Glomerular endothelial cell (primary cell): ENCODE measurements at regions not wholly inside any gene's neighbourhood (a gene's known extent, or its start where the extent isn't known, plus 50 kb on each side); places are given as distances from the start of the nearest gene placed in this dataset.
"Not testable (repeated sequence)": the region's sequence is repeated elsewhere in the genome, so short reads cannot be mapped to it uniquely, and the experiment has no call there.

Source experiments
- DNase-seq: peaks from one replicate; pipeline ENCODE4 v3.0.0-alpha.2; 2011; ENCODE audit warnings: low read depth, low spot score; ENCODE audit errors: extremely low read depth

DNA sequence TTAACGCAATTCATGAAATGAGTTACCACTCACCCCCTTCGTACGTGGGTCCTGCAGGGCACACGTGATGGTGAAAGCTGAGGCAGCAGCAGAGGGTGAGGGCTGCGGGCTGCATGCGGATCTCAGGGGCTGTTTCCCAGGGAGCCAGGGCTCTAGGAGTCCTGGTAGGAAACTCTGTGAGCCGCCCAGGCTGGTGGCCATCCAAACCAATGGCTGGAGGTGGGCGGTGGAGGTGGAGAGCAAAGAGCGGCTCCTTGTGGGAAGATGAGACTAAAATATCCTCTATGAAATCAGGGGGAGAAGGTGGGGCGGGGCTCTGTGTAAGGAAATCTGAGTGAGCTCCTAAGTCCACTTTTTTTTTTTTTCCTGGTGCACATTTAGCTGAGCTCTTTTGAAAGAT is 120.1 kb upstream of the SLC1A4 start:
- DNase-seq = no peak

DNA sequence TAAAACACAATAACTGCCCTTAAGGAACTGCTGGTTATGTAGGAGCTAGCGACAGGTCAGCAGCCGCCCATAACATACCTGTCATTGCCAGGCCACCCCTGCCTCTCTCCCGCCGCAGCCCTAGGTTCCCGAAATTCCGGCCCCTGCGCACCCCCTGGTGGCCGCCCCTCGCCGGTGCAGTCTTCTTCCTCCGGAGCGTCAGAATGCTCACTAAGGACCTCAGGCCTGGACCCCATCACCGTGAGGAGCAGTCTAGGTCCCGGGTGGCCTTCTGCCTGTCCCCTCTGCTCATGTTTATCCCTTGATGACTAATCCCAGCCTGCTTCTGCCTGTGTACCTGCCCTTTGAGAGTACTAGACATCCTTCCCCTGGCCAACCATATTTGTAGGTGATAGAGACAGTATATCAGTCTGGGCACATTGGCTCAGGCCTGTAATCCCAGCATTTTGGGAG is 115.7 kb upstream of the SLC1A4 start:
- no peak for DNase-seq

- DNase-seq = no peak
These were observed 114.6 kb upstream of the SLC1A4 start for GRCh38 chr2:64874593-64874992.

DNA sequence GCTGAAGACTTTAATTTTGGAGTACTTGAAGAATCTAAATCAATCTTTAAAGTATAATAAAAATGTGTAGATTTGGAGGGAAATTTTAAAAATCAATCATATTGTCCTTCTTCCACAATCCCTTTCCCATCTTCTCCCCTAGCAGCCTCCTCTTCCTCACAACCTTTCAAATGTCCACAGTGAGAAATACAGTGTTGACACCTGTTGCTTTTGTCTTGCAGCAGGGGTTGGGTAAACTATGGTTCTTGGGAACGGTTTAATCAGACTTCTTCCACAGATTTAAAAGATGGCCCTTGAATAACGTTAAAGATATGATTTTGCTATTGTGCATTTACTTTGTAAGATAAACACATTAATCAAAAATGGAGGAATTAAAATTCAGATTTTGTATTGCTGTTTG is 113.8 kb upstream of the SLC1A4 start:
- no peak for DNase-seq

DNA sequence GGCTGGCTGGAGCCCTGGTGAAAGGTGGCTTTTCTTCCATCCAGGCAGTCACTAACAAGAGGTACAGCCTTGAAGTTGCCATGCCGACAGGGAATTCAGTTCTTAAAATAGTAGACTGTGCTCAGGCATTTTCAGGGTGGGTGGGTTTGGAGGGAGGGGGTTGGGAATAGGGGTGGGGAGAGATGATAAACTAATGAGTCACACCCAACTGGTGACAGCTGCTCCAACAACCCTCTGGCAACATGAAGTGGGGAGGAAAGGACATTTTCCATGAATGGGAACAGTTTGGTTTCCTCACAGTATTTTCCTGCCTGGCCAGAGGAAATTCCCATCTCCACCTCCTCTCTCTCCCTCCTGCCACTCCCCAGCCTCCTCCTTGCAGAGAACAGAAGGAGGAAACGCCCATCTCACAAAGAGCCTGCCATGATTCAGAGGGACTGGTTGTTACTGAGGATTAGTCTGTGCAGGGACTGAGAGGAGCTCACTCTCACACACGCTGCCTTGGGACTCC is 113.0 kb upstream of the SLC1A4 start:
- DNase-seq = no peak

- DNase-seq = no peak
These were observed 109.5 kb upstream of the SLC1A4 start for GRCh38 chr2:64879745-64880144.

DNA sequence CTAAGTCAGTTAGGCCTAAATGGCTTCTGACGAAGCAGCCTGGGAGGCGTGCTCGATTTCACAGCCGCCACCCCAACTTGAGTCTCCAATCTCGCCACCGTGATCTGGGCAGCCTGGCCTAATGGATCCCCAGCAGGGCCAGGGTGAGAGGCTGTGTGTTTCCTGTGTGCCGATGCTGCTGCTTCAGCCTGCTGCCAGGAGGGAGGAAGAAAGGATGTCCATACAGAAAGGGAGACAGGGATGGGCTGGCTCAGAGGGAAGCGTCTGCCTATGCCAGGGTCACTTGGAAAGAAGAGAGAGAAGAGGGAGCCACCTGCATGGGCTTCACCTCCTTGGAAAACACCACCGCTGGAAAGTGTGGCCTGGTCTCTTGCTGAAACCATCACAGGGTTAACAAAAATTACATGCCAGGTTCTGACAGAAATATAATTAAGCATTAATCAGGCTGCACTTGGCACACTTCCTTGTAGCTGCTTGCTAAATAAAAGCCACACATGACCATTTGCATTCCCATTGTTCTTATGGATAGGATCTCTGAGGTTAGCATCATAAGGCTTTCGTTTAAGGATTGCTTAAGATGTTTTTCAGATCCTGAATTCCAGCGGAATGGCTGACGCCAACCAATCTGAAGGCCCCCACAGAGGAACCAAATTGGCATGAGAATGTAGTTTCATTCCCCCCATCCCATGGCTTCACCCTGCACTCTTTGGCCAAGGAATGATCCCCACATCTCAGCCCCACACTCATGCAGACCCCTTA is 108.8 kb upstream of the SLC1A4 start:
- no peak for DNase-seq

GRCh38 chr2:64881037-64881492 is 108.1 kb upstream of the SLC1A4 start:
- no peak for DNase-seq

GRCh38 chr2:64887565-64887964 is 101.6 kb upstream of the SLC1A4 start:
- DNase-seq = no peak

DNA sequence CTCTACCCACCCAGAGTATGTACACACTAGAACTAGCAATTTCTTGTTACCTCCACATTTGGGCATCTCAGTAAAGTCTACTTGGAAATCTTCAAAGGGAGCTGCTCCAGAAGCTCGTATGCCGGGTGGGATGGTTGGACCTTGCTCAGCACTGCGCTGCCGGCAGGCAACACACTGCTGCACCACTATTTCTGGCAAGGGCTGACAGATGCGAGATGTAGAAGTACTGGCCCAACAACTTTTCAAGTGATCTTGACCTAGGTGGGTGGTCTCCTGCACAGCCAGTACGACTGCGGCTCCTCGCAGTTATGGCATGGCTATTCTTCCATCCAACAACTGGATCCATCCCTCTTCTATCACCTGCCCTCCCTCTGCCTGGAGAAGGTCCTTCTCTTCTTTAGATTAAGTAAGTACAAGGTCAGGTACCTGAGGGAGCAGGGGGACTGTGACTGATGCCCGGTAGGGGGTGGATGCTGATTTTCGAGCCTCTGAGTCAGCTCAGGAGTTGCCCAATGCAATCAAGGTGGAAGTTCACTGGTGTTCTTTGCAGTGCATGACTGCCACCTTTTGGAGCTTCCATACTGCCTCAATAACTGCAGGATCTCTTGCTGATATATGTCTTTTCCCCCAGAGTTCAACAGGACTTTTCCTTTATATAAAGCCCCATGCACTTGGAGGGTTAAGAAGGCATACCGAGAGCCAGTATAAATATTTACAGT is 100.4 kb upstream of the SLC1A4 start:
- no peak for DNase-seq

DNA sequence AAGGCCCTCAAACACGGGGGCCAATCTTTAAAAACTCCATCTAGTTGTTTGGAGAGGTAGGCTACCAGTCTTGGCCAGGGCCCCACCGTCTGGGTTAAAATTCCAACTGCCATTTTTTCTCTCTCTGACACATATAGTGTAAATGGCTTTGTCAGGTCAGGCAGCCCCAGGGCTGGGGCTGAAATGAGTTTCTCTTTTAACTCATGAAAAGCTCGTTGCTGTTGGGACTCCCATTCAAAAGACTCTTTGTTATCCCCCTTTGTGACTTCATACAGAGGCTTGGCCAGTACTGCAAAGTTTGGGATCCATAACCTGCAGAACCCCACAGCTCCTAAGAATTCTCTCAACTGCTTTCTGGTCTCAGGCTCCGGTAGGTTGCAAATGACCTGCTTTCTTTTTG is 99.4 kb upstream of the SLC1A4 start:
- DNase-seq = no peak

DNA sequence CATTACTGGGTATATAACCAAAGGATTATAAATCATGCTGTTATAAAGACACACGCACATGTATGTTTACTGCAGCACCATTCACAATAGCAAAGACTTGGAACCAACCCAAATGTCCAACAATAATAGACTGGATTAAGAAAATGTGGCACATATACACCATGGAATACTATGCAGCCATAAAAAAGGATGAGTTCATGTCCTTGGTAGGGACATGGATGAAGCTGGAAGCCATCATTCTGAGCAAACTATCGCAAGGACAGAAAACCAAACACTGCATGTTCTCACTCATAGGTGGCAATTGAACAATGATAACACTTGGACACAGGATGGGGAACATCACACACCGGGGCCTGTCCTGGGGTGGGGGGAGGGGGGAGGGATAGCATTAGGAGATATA is 92.6 kb upstream of the SLC1A4 start:
- DNase-seq = not testable (repeated sequence)

DNA sequence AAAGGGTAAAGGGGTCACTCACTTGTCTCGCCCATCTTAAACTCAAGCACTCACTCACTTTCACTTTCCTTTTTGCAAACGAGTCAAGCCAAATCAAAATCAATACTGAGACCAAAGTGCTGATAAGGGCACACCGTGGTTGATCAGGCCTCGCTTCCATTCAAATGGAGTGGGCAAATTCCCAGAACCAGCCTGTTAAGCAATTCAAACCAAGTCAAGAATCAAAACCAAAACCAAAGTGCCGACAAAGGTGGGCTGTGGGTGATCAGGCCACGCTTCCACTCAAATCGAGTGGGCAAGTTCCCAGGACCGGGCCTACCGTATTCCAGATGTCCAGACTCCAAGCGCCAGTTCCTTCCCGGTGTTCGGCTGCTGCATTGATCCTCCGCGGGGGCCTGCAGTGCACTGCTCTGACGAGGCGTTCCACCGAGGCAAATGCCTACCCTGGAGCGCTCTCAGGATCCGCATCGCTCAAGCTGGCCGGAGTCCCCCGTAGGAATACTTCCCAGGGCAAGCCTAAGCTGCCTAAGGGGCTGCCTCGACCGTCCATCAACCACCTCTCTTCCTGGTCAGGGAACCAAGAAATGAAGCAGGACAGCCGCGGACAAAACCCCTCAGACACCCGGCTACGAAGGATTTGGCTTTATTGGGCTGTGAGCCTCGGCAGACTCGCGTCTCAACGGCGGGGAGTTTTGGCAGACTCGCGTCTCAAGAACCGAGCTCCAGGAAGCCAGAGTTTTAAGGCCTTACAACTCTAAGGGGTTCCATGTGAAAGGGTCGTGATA is 89.9 kb upstream of the SLC1A4 start:
- no peak for DNase-seq

GRCh38 chr2:64899876-64900275 is 89.3 kb upstream of the SLC1A4 start:
- not testable (repeated sequence) for DNase-seq

DNA sequence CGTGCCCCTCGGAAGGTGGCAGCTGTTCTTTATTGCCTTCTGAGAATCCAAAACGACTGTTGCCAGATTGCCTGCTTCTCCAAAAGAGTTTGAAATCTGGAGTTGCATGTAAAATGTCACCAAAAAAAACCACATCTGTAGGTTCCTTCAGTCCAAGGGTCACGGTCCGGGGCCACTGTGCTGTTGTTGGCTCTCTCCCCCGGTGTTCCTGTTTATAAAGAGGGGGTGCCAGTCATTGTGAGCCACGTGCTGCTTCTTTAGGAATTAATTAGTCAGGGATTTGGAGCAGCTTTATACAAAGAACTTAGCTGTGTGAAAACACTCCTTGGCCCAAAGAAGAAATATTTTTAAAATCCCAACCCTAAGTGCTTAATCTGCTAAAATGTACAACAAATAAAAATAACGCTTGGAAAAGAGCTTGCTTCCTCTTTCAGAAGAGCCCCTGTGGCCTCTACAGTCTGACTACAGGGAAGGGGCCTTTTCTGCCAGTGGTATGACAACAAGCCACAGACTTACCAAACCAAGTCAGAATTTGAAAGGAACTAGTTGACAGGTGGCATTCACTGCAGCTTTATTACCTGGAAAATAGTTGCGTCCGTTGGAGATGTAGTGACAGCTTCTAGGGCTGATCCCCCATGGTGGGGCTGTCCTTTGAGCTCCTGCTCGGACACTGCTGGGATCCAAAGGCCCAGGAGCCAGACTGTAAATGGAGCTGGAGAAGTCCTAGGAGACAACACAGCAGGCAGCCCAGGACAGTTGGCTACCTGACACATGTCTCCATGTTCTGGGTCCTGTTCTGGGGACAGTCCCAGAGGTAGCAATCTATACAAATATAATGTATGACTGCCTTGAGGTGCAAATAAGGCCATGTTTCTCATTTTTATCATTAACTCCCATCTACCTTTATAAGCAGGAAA is 84.5 kb upstream of the SLC1A4 start:
- DNase-seq = no peak

- no peak for DNase-seq
These were observed 83.7 kb upstream of the SLC1A4 start for GRCh38 chr2:64905338-64906024.

DNA sequence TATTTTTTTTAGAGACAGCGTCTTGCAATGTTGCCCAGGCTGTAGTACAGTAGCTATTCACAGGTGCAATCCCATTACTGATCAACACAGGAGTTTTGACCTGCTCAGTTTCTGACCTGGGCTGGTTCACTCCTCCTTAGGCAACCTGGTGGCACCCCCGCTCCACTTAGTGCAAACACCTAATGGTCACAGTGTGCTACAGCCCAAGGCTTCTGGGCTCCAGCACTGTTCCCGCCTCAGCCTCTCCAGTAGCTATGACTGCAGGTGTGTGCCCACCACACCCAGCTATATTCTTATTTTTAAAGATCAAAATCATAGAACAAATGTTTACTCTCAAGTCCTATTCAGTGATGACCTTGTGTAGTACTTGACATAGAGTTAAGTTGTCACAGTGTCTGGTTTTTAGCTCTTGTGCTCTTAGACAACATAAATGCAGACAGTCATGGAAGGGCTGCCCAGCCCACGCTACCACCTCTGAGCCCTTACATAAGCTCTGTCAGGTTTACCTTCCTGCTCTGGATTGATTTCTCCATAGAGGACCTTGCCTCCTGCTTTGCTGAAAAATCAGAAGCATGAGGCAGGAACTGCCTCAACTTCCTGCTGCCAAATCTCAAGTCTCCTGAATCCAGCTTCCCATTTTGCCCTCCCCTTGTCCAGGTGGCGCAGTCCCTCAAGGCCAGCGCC is 82.2 kb upstream of the SLC1A4 start:
- no peak for DNase-seq

DNA sequence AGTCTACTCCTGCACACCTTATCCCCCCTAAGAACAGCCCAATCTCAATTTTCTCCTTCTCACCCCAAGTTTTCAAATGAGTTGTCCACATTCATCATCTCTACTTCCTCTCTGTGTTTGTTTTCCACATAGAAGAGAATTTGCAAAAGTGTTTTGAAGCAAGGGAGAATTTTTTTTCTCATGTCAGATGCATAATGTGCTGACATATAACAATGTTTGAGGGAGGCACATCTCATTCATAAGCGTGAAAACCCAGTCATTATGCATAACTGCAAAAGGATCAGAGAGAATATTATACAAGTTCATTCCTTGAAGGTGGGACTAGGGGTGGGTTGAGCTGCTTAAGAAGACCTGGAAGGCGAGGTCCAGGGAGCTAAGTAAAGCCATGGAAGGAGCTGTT is 80.8 kb upstream of the SLC1A4 start:
- no peak for DNase-seq

DNA sequence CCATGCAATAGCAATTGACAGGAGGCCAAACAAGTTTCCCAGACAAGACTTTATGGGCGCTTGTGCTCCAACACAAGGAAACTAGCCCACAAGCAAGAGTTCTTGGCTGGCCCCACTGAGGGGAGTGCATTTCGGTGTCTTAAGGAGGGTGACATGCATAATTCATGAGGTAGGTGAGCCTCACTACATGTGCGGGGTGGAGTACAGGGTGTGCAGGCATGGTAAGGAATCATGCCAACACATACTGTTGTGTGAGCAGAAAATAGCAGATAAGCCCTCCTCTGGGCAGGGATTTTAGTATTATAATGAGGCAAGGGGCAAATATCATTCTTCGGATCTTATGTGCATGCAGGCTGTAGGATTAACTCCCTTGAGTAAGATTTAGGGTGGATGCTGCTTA is 78.7 kb upstream of the SLC1A4 start:
- no peak for DNase-seq
